SK-N-SH treated with all-trans-retinoic acid at 6 μM for 48 hours (cell line): ENCODE measurements at regions not wholly inside any gene's neighbourhood (a gene's known extent, or its start where the extent isn't known, plus 50 kb on each side); places are given as distances from the start of the nearest gene placed in this dataset.

Source experiments
- ATAC-seq: fragments of 200-7000 bp; cut with Tn5 transposase; 3 replicates; pipeline ENCODE4 v1.9.1; 2020; ENCODE audit warnings: mild to moderate bottlenecking, moderate library complexity
- CREB5 ChIP-seq: fragments of 250-450 bp; sonication (Bioruptor Pico); IDR thresholded peaks from 2 replicates; pipeline ENCODE4 v1.5.1; 2020; ENCODE audit warnings: low read depth, mild to moderate bottlenecking, moderate library complexity
- CSDC2 ChIP-seq: fragments of 250-450 bp; sonication (Bioruptor Pico); IDR thresholded peaks from 2 replicates; pipeline ENCODE4 v1.5.0; 2020; ENCODE audit warnings: mild to moderate bottlenecking, moderate library complexity
- ESRRG ChIP-seq: fragments of 250-450 bp; sonication (Bioruptor Pico); IDR thresholded peaks from 2 replicates; pipeline ENCODE4 v1.6.1; 2021; ENCODE audit warnings: mild to moderate bottlenecking
- GLIS3 ChIP-seq: fragments of 250-450 bp; sonication (Bioruptor Pico); IDR thresholded peaks from 2 replicates; pipeline ENCODE4 v1.5.0; 2020; ENCODE audit warnings: mild to moderate bottlenecking, moderate library complexity
- ISL1 ChIP-seq: fragments of 250-450 bp; sonication (Bioruptor Pico); IDR thresholded peaks from 2 replicates; pipeline ENCODE4 v2.1.2; 2022; ENCODE audit warnings: mild to moderate bottlenecking, moderate library complexity
- OSR1 ChIP-seq: fragments of 250-450 bp; sonication (Bioruptor Pico); IDR thresholded peaks from 2 replicates; pipeline ENCODE4 v1.8.0; 2022; ENCODE audit warnings: moderate library complexity, mild to moderate bottlenecking, inconsistent platforms
- PPARA ChIP-seq: fragments of 250-450 bp; sonication (Bioruptor Pico); IDR thresholded peaks from 2 replicates; pipeline ENCODE4 v1.5.0; 2020; ENCODE audit warnings: mild to moderate bottlenecking, borderline replicate concordance
- RARB ChIP-seq: fragments of 250-450 bp; sonication (Bioruptor Pico); IDR thresholded peaks from 2 replicates; pipeline ENCODE4 v1.8.0; 2021; ENCODE audit warnings: mild to moderate bottlenecking, moderate library complexity
- SNAI2 ChIP-seq: fragments of 250-450 bp; sonication (Bioruptor Pico); IDR thresholded peaks from 2 replicates; pipeline ENCODE4 v1.5.0; 2020; ENCODE audit warnings: mild to moderate bottlenecking, moderate library complexity
- TCF4 ChIP-seq: fragments of 250-450 bp; sonication (Bioruptor Pico); IDR thresholded peaks from 2 replicates; pipeline ENCODE4 v1.8.0; 2021; ENCODE audit warnings: mild to moderate bottlenecking, moderate library complexity, borderline replicate concordance
- ZC3H10 ChIP-seq: fragments of 250-450 bp; sonication (Bioruptor Pico); IDR thresholded peaks from 2 replicates; pipeline ENCODE4 v1.5.1; 2021; ENCODE audit warnings: mild to moderate bottlenecking, moderate library complexity
- ZFP3 ChIP-seq: fragments of 250-450 bp; sonication (Bioruptor Pico); IDR thresholded peaks from 2 replicates; pipeline ENCODE4 v1.5.0; 2020; ENCODE audit warnings: mild to moderate bottlenecking, moderate library complexity
- ZFP30 ChIP-seq: fragments of 450-650 bp; formaldehyde crosslinking; IDR thresholded peaks from 2 replicates; pipeline ENCODE4 v1.5.0; 2022; ENCODE audit warnings: mild to moderate bottlenecking, moderate library complexity
- ZNF565 ChIP-seq: fragments of 450-650 bp; formaldehyde crosslinking; conservative IDR thresholded peaks from 2 replicates; pipeline ENCODE4 v1.5.0; 2020; ENCODE audit warnings: low read depth, mild to moderate bottlenecking, moderate library complexity
- ZNF70 ChIP-seq: fragments of 450-650 bp; formaldehyde crosslinking; IDR thresholded peaks from 2 replicates; pipeline ENCODE4 v1.5.0; 2020; ENCODE audit warnings: mild to moderate bottlenecking, moderate library complexity
- ZNF8 ChIP-seq: fragments of 450-650 bp; formaldehyde crosslinking; IDR thresholded peaks from 2 replicates; pipeline ENCODE4 v1.5.0; 2020; ENCODE audit warnings: mild to moderate bottlenecking, moderate library complexity
- TF ChIP-seq, protein P1 (sequence below): fragments of 250-450 bp; sonication (Bioruptor Pico); IDR thresholded peaks from 2 replicates; pipeline ENCODE4 v1.8.0; 2020; ENCODE audit warnings: mild to moderate bottlenecking, moderate library complexity, borderline replicate concordance
- TF ChIP-seq, protein P2 (sequence below): fragments of 250-450 bp; sonication (Bioruptor Pico); IDR thresholded peaks from 2 replicates; pipeline ENCODE4 v1.5.0; 2020; ENCODE audit warnings: mild to moderate bottlenecking, moderate library complexity

DNA sequence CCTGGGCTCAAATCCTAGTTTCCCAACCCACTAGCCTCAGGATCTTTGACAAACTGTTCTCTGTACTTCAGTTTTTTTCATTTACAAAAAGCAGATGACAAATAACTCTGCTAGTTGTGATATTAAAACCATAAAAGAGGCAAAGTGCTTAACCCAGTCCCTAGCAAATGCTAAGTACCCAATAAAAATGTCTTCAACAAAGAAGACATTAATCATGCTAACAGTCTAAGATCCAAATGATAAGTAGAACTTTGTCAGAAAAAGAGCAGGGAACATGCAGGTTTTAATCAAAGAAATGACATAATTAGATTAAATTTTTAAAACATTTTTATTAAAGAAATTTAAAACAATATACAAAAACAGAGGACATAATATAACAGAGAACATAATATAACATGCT, 203.0 kb upstream of the ADRA1B start:
- ATAC-seq = no peak
- no peak for TF ChIP-seq SNAI2 (CRISPR knock-in tag)
- TF ChIP-seq, protein P1, sequence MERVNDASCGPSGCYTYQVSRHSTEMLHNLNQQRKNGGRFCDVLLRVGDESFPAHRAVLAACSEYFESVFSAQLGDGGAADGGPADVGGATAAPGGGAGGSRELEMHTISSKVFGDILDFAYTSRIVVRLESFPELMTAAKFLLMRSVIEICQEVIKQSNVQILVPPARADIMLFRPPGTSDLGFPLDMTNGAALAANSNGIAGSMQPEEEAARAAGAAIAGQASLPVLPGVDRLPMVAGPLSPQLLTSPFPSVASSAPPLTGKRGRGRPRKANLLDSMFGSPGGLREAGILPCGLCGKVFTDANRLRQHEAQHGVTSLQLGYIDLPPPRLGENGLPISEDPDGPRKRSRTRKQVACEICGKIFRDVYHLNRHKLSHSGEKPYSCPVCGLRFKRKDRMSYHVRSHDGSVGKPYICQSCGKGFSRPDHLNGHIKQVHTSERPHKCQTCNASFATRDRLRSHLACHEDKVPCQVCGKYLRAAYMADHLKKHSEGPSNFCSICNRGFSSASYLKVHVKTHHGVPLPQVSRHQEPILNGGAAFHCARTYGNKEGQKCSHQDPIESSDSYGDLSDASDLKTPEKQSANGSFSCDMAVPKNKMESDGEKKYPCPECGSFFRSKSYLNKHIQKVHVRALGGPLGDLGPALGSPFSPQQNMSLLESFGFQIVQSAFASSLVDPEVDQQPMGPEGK (CRISPR knock-in tag) = no peak
- no peak for TF ChIP-seq OSR1 (CRISPR knock-in tag)
- no peak for TF ChIP-seq TCF4 (CRISPR knock-in tag)
- TF ChIP-seq PPARA = no peak
- no peak for TF ChIP-seq CREB5 (CRISPR knock-in tag)
- TF ChIP-seq ESRRG (CRISPR knock-in tag) = no peak
- no peak for TF ChIP-seq ZFP30 (CRISPR knock-in tag)
- no peak for TF ChIP-seq ZNF8 (CRISPR knock-in tag)
- TF ChIP-seq, protein P2, sequence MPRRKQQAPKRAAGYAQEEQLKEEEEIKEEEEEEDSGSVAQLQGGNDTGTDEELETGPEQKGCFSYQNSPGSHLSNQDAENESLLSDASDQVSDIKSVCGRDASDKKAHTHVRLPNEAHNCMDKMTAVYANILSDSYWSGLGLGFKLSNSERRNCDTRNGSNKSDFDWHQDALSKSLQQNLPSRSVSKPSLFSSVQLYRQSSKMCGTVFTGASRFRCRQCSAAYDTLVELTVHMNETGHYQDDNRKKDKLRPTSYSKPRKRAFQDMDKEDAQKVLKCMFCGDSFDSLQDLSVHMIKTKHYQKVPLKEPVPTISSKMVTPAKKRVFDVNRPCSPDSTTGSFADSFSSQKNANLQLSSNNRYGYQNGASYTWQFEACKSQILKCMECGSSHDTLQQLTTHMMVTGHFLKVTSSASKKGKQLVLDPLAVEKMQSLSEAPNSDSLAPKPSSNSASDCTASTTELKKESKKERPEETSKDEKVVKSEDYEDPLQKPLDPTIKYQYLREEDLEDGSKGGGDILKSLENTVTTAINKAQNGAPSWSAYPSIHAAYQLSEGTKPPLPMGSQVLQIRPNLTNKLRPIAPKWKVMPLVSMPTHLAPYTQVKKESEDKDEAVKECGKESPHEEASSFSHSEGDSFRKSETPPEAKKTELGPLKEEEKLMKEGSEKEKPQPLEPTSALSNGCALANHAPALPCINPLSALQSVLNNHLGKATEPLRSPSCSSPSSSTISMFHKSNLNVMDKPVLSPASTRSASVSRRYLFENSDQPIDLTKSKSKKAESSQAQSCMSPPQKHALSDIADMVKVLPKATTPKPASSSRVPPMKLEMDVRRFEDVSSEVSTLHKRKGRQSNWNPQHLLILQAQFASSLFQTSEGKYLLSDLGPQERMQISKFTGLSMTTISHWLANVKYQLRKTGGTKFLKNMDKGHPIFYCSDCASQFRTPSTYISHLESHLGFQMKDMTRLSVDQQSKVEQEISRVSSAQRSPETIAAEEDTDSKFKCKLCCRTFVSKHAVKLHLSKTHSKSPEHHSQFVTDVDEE (CRISPR knock-in tag) = no peak
- no peak for TF ChIP-seq ZNF565 (CRISPR knock-in tag)
- TF ChIP-seq RARB (CRISPR knock-in tag) = no peak

DNA sequence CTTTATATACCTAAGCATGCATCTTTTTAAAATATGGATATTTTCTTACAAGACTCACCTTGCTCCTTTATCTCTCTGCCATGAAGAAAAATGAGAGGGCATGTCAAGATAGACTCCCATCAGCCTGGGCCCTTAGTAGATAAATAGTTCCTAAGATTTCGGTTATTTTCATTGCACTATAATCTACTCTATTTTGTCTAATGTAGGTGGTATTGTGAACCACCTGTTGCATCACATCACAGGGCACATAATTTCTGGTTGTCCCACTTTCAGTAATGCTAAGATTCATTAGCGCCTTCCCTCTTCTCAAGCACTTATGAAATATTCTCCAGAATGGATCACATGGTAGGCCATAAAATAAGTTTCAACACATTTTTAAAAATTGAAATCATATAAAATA, 202.5 kb upstream of the ADRA1B start:
- ATAC-seq = no peak
- no peak for TF ChIP-seq ZFP3 (CRISPR knock-in tag)
- no peak for TF ChIP-seq ZC3H10 (CRISPR knock-in tag)
- no peak for TF ChIP-seq ZFP30 (CRISPR knock-in tag)
- no peak for TF ChIP-seq GLIS3 (CRISPR knock-in tag)
- TF ChIP-seq CSDC2 (CRISPR knock-in tag) = no peak
- TF ChIP-seq SNAI2 (CRISPR knock-in tag) = no peak
- TF ChIP-seq ZNF70 (CRISPR knock-in tag) = no peak
- TF ChIP-seq, protein P1 (CRISPR knock-in tag) = no peak
- TF ChIP-seq ISL1 (CRISPR knock-in tag) = no peak
- TF ChIP-seq, protein P2 (CRISPR knock-in tag) = no peak

DNA sequence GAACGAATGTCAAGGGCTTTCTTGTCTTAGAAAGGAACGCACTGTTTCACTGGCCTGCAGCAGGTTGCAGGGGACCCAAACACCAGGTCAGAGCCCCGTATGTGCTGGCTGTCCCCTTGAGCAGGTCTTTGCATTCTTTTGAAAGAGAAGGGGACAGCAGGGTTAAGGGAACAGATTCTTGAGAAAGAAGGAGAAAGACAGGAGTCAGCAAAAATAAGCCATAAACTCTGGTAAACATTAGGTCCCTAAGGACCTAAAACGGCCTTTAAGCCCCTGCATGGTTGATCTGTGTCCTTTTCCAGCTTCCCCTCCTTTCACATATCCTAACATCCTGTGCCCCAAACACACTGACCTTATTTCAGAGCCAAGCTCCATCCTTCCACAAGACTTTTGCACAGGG, 190.8 kb upstream of the ADRA1B start:
- no peak for ATAC-seq
- TF ChIP-seq, protein P1 (CRISPR knock-in tag) = no peak
- TF ChIP-seq PPARA = no peak
- no peak for TF ChIP-seq TCF4 (CRISPR knock-in tag)
- TF ChIP-seq CREB5 (CRISPR knock-in tag) = no peak
